ENCODE measurements at regions not wholly inside any gene's neighbourhood (a gene's known extent, or its start where the extent isn't known, plus 50 kb on each side); places are given as distances from the start of the nearest gene placed in this dataset.
"Not testable (repeated sequence)": the region's sequence is repeated elsewhere in the genome, so short reads cannot be mapped to it uniquely, and the experiment has no call there.

DNA sequence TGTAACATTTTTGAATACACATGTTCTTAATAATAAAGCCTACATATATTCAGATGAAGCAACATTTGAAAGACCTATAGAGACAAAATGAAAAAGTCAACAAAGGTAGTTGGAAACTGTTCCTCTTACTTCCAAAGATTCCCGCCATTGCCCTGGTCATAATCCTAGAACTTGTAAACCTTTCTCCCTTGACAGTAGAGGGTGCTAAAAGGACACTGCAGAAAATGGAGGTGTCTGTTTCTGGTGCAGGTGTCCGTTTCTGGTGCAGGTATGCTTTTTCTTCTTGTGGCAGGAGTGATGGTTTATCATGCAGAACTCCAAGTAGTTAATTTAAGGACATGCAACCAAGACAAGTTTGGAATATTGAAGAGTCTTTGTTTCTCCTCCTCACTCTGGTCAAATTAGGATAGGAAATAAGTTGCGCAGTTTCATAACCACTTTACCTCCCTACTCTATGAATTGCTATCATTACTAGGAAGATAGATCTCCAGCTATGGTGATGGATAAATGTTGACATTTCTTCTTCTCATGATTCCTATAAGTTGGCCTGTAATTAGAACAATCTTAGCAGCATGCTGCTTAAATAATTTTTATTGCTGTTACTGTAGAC lies 56.0 kb upstream of the FAM174A start:
- no peak for DNase-seq (ENCODE audit: low read depth)

DNA sequence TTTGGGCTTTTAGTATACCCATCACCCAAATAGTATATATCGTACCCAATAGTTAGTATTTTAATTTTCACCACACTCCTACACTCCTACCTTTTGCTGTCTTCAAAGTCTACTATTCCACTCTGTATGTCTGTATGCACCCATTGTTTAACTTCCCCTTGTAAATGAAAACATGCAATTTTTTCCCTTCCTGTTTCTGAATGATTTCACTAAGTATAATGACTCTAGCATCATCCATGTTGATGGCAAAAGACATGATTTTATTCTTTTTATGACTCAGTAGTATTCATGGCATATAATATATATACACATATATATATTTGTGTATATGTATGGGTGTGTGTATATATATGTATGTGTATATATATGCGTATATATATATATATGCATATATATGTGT lies 63.1 kb upstream of the FAM174A start:
- DNase-seq (ENCODE audit: low read depth) = no peak

DNA sequence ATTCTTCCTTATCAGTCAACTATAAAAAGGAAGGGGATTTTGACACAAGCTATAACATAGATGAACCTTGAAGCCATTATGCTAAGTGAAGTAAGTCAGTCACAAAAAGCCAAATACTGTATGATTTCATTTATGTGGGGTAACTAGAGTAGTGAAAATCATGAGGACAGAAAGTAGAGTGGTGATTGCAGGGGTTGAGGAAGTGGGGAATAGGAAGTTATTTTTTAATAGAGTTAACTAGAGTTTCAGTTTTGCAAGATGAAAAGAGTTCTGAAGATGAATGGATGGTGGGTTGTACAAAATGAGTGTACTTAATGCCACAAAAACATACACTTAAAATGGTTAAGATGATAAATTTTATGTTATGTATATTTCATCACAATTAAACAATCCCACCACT lies 65.4 kb upstream of the FAM174A start:
- no peak for DNase-seq (ENCODE audit: low read depth)

DNA sequence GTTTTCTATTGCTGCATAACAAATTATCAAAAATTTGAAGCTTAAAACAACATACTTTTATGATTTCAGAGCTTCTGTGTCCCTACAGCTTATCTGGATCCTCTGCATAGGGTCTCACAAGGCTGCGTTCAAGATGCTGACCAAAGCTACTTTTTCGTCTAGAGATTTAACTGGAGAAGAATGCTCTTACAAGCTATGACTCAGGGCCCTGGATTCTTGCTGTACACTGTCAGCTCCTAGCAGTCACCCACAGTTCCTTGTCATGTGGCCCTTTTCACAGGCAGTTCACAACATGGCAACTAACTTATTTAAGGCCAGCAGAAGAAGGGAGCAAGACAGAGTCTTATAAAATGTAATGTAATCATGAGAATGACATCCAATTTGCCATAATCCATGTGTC lies 70.8 kb upstream of the FAM174A start:
- DNase-seq (ENCODE audit: low read depth) = peak; percentile 4

DNA sequence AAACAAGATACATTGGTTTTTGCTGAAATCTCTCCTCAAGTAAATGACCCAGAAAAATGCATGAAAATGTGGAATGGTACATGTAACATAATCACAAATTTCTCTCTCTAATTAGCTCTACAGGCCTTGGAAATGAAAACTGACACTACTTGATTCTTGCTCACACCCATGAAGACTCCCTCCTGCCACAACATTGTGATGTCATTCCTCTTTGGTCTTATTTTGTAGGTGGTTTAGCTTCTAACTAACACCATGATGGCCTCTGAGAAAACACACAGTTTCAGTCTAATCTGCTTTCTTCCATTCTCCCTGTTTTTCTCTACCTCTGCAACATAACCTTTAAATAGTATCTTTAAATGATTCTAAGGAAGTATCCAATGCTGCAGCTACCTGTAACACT lies 78.6 kb upstream of the FAM174A start:
- no peak for DNase-seq (ENCODE audit: low read depth)

DNA sequence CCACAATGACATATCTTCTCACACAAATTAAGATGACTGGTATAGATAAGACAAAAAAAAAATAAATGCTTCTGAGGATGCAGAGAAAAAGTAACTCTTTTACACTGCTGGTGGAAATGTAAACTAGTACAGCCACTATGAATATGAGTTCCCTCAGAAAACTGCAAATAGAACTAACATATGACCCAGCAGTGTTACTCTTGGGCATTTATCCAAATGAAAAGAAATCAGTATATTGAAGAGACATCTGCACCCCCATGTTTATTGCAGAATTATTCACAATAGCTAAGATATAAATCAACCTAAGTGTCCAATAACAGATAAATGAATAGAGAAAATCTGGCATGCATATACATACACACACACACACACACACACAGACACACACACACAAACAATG lies 83.0 kb upstream of the FAM174A start:
- no peak for DNase-seq (ENCODE audit: low read depth)

DNA sequence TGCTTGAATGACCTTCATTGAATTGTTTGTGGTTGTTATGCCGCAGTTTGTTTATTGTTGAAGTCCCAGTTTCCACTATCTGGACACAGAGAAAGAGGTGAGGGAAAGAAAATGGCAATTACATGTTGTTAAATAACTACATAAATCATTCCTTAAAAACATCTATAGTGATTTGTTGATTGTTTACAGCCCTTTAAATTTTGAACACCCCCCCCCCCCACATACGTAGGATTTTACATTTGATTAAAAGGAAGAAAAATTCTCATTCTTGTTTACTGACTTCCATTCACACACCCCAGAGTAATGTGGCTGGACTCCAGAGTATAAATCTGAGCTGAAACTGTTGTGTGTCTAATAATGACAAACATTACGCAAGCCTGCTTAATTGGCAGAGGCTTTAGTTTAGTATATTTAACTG lies 87.1 kb upstream of the FAM174A start:
- peak; percentile 44 for DNase-seq (ENCODE audit: low read depth)

DNA sequence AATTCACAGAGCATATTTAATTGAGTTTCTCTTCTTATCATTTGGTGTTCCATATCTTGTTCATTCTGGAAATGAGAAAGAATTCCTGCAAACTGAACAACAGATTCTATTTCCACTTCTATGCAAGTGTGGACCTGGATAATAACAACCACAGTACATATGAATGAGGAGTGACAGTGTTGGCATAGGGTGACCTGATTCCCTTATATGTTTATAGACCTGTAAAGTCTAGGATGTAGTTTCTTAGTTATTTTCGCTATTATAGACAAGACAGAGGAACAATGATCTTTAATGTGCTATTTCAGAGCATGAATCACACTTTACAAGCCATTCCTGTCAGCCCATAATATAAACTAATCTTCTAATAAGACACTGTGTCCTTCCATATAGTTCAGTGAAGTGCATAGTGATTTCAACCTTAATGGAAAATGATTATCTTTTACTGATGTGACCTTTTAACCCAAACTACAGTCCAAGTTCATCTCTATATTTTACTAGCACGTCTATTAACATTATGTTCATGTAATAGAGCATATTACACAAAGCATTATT lies 88.2 kb upstream of the FAM174A start:
- DNase-seq (ENCODE audit: low read depth) = no peak

DNA sequence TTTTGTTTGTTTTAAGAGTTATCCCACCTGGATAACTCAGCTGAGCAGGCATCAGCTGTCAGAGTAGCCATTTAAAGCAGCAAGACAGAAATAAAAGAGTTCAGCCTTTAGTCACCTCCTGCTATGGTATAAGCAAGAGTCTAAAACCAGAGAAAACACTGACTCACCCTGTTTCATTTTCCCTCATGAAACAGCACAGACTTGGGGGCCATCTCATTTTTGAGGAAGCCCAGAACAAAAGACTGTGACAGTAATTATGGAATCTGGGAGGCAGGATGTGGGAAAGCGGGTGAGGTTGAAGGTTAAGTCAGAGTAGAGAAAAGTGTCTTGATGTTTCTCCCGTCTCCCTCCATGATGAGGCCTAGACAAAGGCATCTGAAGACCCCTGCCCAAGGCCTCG lies 90.2 kb upstream of the FAM174A start:
- DNase-seq (ENCODE audit: low read depth) = no peak

DNA sequence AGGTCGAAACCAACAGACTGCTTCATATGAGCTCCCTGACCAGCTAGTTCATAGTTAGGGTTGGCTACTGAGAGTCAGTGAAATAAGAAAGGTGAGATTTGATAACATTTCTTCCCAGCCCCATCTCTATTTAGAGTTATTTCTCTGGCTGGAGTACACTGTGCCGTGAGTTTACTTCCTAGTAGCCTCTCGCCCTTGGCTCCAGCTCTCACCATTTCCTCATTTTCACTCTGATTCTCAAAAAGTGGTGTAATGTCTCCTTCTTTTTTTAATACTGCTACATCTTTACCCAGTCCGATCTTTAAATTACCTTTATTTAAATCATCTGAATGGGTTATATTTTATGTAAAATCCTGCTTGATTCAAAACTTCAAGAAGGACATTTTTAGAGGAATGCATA lies 100.4 kb upstream of the FAM174A start:
- DNase-seq (ENCODE audit: low read depth) = no peak

DNA sequence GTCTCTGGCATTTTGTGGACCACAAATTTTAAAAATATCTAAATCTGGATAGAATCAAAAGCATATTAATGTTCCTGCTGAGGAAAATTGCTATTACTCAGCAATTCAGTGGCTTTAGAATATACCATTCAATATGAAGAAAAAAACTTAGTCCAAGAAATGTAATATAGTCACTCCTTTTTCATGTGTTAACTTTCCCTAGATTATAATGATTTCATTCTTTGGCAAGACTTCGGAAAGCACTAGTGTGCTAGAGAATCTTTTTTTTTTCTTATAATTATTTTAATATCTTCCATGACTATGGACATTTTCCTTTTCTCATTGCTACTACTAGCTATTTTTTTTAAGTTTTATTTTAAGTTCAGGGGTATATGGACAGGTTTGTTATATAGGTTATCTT lies 102.4 kb upstream of the FAM174A start:
- DNase-seq (ENCODE audit: low read depth) = no peak

DNA sequence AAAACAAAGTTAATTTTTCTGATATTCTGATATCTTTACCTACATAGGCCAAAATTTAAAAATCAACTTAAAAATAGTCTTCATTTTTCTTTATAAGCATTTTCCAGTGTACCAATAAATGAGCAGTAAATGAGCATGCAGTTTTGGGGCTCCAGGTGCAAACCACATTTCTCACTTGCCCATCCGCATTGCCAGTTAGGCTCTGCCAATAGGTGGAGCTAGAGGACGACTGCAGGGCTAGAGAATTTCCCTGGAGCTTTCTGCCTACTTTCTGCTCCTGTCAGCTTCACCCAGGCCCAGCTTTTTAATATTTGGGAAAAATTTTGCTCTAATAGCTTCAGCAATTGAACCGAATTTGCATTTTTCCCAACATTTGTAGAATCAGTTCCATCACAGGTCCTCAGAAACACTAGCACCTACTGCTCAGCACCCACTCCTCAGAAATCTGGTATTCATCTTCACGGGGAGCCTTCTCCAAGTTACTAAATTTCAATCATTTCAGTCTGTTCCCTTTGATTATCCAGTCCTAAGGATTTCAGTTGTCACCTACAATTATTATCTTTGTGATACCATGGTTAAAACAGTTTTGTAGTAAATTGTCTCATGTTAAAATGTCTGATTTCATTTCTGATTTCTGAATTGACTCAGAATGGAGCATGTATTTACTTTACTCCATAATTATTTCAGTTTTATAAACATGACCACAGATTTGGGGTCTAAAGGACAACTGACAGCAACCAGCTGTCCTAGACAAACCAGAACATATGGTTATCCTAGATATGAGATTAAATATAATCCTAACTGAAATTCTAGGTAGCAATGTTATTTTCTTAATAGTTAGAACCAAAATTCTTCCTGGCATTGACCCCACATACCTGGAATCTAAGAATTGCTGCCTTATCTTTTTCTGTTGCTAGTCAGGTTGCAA lies 104.6 kb upstream of the FAM174A start:
- peak; percentile 20 for DNase-seq (ENCODE audit: low read depth)

DNA sequence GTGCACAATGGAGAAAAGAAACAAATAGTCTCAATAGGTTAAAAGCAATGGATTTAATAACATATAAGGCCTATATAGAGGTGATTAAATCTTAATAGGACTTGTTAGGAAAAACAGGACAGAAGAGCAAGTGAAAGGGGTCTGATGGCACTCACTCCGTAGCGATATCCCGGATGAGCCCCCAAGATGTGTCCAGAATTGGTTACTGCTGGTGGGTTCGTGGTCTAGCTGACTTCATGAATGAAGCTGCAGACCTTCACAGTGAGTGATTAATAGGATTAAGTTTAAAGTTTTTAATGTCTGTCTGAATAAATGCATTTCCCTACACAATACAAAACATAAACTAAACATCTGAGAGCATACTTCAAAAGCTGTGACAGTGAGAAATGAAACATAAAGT lies 110.4 kb upstream of the FAM174A start:
- no peak for DNase-seq (ENCODE audit: low read depth)

DNA sequence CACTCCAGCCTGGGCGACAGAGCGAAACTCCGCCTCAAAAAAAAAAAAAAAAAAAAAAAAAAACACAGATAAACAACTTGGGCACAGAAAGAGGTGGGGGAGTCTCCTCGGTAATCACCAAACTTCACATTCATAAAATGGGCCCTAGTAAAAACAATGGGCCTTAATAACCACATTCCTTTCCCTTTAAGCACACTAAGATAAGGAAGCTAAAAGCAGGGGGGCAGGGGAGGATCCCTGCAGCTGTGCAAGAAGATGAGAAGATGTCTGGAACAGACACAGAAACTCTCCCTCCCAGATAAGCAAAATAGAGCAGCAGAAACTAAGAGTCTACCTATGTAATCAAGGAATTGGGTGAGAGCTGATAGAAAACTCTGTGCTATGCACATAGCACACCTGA lies 111.2 kb upstream of the FAM174A start:
- no peak for DNase-seq (ENCODE audit: low read depth)

DNA sequence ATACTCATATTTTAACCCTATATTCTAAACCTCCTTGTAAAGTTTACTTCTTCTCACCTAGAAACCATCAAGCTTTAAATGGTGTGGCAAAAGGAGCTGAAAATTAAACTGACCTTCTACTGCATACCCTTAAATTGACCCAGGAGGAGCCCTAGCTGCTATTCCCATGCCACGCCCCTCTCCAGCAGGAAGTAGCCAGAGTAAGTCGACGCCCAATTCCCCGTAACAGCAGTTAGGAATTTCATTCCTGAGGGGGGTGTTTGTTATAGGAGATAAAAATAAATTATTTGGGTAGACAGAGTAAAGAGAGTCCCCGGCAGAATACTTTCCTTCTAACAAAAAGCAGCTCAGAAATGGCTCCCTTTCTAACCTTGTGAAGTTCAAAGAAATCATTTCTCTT lies 111.8 kb upstream of the FAM174A start:
- DNase-seq (ENCODE audit: low read depth) = no peak

DNA sequence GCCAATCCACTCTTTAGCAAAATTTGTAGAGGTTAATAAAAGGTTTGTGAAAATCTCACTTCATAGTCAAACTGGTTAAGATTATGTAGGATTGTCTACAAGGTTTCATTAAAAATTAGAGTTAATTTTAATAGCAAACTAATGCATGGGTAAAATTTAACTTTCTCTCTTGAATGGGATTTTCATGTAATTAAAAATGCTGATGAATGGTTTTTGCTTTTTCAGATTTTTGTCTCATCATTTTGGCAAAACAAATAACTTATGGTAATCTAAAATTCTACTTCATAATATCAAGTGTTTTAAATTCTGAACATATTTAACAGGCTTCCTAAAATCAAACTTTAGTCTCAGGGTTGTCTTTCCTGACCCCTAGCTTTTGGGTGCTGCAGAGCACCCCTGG lies 113.8 kb upstream of the FAM174A start:
- no peak for DNase-seq (ENCODE audit: low read depth)

DNA sequence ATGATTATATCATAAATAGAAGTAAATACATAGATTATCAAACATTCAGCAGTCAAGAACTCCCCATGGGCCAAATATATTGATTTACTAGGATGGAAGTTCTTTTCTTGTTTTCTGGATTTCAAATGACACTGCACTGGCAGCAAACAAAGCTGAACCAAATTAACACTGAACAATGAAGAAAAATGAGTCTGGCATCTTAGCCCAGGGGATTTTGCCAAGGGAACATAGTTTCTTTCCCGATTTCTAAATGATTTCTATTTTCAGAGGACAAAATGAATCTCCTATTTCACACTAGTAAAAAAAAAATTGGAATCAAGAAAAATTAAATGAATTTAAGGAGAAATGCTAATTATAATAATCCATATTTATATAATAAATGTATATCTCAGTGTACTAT lies 116.9 kb upstream of the FAM174A start:
- DNase-seq (ENCODE audit: low read depth) = no peak

DNA sequence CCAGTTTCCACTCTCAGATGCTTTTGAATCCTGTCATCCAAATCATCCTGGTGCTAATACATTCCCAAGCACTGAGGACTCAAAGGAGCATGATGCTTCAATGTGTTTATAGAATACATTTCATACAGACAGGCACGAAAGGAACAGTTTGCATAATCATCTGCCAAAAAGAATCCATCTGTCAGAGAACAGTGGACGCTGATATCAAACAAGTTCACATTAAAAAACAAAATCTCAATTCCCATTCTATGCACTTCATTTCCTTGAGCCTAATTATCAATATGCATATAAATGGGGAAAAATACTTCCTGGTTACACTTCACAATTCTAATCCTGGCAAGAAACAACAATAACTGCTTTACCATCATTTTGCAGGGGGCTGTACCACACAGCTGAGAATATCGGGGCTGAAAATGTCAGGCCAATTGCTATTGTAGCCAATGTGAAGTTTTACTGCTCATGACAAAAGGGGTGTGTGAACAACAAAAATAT lies 125.5 kb upstream of the FAM174A start:
- DNase-seq (ENCODE audit: low read depth) = no peak

DNA sequence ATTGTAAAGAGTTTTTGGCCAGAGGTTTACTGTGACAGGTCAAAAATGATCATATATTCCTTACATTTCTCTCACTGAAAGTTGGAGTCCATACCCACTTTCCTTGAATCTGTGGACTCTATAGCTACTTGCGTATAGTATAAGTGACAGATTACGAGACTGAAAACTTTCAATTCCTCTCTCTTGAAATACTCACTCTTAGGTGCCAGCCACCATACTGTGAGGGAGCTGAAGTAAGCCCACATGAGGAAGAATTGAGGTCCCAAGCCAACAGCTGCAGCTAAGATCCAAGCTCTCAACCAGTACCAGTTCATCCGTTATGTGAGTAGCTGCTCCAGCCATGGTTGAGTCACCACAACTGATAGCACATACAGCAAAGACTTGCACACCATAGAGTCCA lies 128.1 kb upstream of the FAM174A start:
- DNase-seq (ENCODE audit: low read depth) = no peak

DNA sequence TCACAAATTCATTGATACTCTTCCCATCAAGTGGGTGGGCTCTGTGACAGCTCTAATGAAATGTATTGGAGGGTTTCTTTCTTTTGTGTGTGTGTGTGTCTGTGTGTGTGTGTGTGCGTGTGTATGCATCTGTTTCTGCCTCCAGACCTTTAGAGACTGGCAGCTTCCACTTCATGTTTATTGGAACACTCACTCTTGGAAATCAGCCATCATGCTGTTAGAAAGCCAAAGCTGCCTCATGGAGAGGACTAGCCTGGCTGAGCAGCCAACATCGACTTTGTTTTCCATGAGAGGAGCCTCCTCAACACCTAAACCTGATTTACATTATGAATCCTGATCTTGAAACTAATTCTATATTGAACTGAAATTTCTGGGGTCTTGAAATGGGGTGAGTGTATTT lies 128.5 kb upstream of the FAM174A start:
- no peak for DNase-seq (ENCODE audit: low read depth)

DNA sequence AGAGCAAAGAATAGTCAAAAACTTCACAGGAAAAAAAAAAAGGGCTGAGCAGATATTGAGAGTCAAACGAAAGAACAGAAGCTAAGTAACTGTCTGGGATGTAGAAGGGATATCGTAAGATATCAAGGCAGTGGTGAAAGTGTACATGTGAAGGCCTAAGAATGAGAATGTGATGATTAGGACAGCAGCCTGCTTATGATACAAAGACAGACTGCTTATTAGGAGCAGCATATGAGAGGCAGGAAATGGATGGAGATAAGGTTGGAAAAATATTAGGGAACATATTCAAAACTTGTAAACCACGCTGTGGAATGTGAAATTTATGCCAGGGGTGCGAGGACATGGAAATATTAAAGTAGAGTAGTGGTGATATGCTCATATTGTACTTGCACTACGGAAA lies 133.1 kb upstream of the FAM174A start:
- DNase-seq (ENCODE audit: low read depth) = no peak

DNA sequence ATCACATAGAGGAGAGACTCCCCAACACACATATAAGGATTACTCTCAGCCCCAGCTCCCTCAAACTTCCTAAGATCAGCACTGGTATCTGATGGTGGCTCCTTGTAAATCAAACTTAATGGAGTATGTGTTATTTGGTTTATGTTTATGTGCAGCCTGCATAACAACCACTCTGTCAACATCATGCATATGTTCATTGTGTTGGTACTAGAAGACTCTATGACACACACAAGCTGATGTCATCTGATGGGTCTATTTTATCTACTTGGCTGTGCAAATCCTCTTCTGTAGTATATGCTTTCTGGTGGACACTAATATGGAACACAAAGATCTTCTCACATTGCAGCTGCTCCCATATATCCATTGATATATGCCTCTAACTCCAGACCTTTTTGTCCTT lies 134.0 kb upstream of the FAM174A start:
- DNase-seq (ENCODE audit: low read depth) = no peak

DNA sequence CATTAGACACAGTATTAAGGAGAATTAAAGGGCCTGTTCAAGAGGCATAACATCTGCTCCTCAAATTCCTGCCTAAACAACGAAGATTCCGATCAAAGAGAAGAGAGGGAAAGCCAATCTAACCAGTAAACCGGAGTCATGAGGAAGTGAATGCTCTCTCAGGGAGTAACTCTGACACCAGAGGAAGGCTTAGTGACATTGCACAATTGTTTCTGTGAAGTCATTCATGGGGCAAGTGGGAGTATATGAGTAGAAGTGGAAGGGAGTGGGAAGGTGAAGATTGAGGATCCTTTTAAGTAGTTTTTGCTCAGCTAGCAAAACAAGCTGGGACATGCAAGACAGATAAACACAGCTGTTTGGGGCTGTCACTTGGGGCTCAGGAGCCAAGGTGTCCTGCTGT lies 136.4 kb upstream of the FAM174A start:
- not testable (repeated sequence) for DNase-seq (ENCODE audit: low read depth)

Measured in fibroblast of gingiva (primary cell).